ENCODE measurements at regions not wholly inside any gene's neighbourhood (a gene's known extent, or its start where the extent isn't known, plus 50 kb on each side); places are given as distances from the start of the nearest gene placed in this dataset.

- no peak for TF ChIP-seq POLR2A (IDR thresholded peaks at IDR 0.05; ENCODE audit: low read length)
- TF ChIP-seq CTCF (IDR thresholded peaks at IDR 0.05): no peak
- TF ChIP-seq EHMT2 (IDR thresholded peaks at IDR 0.05; ENCODE audit: low read depth): no peak
- TF ChIP-seq CHD4 (IDR thresholded peaks at IDR 0.05; ENCODE audit: borderline replicate concordance): no peak
- TF ChIP-seq HOXA7 (CRISPR knock-in tag; IDR thresholded peaks at IDR 0.05): no peak
- TF ChIP-seq RAD21 (conservative IDR thresholded peaks at IDR 0.05 in 1 of 2, IDR thresholded peaks at IDR 0.05 in 1 of 2): no peak
- TF ChIP-seq KDM1A (IDR thresholded peaks at IDR 0.05; ENCODE audit: low read depth): no peak
Observed at GRCh38 chr15:39230205-39230907, 350.5 kb upstream of the THBS1 start.

All from A549 (cell line).